Neuronal stem cell (in vitro differentiated cells): ENCODE measurements at regions not wholly inside any gene's neighbourhood (a gene's known extent, or its start where the extent isn't known, plus 50 kb on each side); places are given as distances from the start of the nearest gene placed in this dataset.

Experiments
- DNase-seq: peaks from one replicate; pipeline ENCODE4 v3.0.0-alpha.2; 2013; ENCODE audit warnings: low spot score
- H2AFZ ChIP-seq: one replicate; pipeline ENCODE4 v1.6.1; 2013; ENCODE audit warnings: mild to moderate bottlenecking, low read length, inconsistent platforms
- H2AK5ac ChIP-seq: 2 replicates; pipeline ENCODE4 v1.6.1; 2013; ENCODE audit warnings: low read depth, mild to moderate bottlenecking, inconsistent platforms, low read length, moderate library complexity, mixed read lengths
- H2BK120ac ChIP-seq: 2 replicates; pipeline ENCODE4 v1.6.1; 2013; ENCODE audit warnings: low read depth, mild to moderate bottlenecking, inconsistent platforms, low read length, moderate library complexity, mixed read lengths
- H2BK12ac ChIP-seq: one replicate; pipeline ENCODE4 v1.6.1; 2013; ENCODE audit warnings: low read length, inconsistent platforms
- H2BK15ac ChIP-seq: 2 replicates; pipeline ENCODE4 v1.6.1; 2013; ENCODE audit warnings: mild to moderate bottlenecking, low read length, inconsistent platforms, mixed read lengths
- H2BK5ac ChIP-seq: one replicate; pipeline ENCODE4 v1.6.1; 2013; ENCODE audit warnings: inconsistent platforms, mild to moderate bottlenecking, low read length, moderate library complexity
- H3K14ac ChIP-seq: one replicate; pipeline ENCODE4 v1.6.1; 2013; ENCODE audit warnings: low read length, inconsistent platforms
- H3K18ac ChIP-seq: 2 replicates; pipeline ENCODE4 v1.6.1; 2013; ENCODE audit warnings: low read length, inconsistent platforms
- H3K23ac ChIP-seq: 2 replicates; pipeline ENCODE4 v1.6.1; 2013; ENCODE audit warnings: low read depth, mild to moderate bottlenecking, mixed read lengths, low read length, inconsistent platforms; ENCODE audit not compliant: poor library complexity
- H3K27ac ChIP-seq: replicated peaks from 3 replicates; pipeline ENCODE4 v1.5.1; 2013; ENCODE audit warnings: low read length, inconsistent platforms
- H3K27me3 ChIP-seq, 3 experiments: 2 replicates each; pipeline ENCODE4 v1.6.1; 2013; ENCODE audit warnings: low read length in 3 of 3, mild to moderate bottlenecking in 2 of 3, inconsistent platforms in 1 of 3, low read depth in 1 of 3, mixed read lengths in 1 of 3, moderate library complexity in 1 of 3; ENCODE audit not compliant: control insufficient read depth in 3 of 3, insufficient read depth in 3 of 3
- H3K36me3 ChIP-seq, 2 donors: replicated peaks in 1 of 2; 2 replicates each; pipeline ENCODE4 v1.6.1; 2013; ENCODE audit warnings: low read length in 2 of 2; ENCODE audit not compliant: control insufficient read depth in 2 of 2, insufficient read depth in 2 of 2
- H3K4ac ChIP-seq: 2 replicates; pipeline ENCODE4 v1.6.1; 2013; ENCODE audit warnings: inconsistent platforms, mild to moderate bottlenecking, low read length, moderate library complexity
- H3K4me1 ChIP-seq, 2 donors: 1 replicate in 1 of 2; 2 replicates in 1 of 2; pipeline ENCODE4 v1.6.1; 2013; ENCODE audit warnings: low read length in 2 of 2, low read depth in 1 of 2; ENCODE audit not compliant: control insufficient read depth in 2 of 2, insufficient read depth in 1 of 2
- H3K4me2 ChIP-seq: one replicate; pipeline ENCODE4 v1.6.1; 2013; ENCODE audit warnings: mild to moderate bottlenecking, low read length, inconsistent platforms; ENCODE audit not compliant: insufficient read depth, poor library complexity, severe bottlenecking
- H3K4me3 ChIP-seq, 2 donors: 2 replicates each; pipeline ENCODE4 v1.5.1; 2013; ENCODE audit warnings: low read length in 2 of 2, mild to moderate bottlenecking in 2 of 2, inconsistent platforms in 1 of 2, moderate library complexity in 1 of 2
- H3K79me1 ChIP-seq: one replicate; pipeline ENCODE4 v1.6.1; 2013; ENCODE audit warnings: low read depth, mild to moderate bottlenecking, inconsistent platforms, low read length, moderate library complexity
- H3K9ac ChIP-seq: one replicate; pipeline ENCODE4 v1.6.1; 2013; ENCODE audit warnings: mild to moderate bottlenecking, low read depth, low read length, inconsistent platforms; ENCODE audit not compliant: poor library complexity
- H3K9me3 ChIP-seq, 2 donors: replicated peaks in 1 of 2; 2 replicates each; pipeline versions ENCODE3 to v1.6.1; 2013; ENCODE audit warnings: low read length in 2 of 2, mild to moderate bottlenecking in 2 of 2, inconsistent platforms in 1 of 2, low read depth in 1 of 2, mixed read lengths in 1 of 2, moderate library complexity in 1 of 2; ENCODE audit not compliant: control insufficient read depth in 2 of 2, insufficient read depth in 1 of 2
- H4K8ac ChIP-seq: one replicate; pipeline ENCODE4 v1.6.1; 2013; ENCODE audit warnings: low read depth, mild to moderate bottlenecking, inconsistent platforms, low read length, moderate library complexity
- H4K91ac ChIP-seq: one replicate; pipeline ENCODE4 v1.6.1; 2013; ENCODE audit warnings: low read length, low read depth, mild to moderate bottlenecking, inconsistent platforms; ENCODE audit not compliant: poor library complexity
- WGBS, 2 donors: extraction: QIAGEN DNeasy Blood & Tissue Kit; methylation state at CpG; one replicate each; pipeline ENCODE4 v1.1.7; 2013; ENCODE audit warnings: missing lambda C conversion rate in 2 of 2, mixed read lengths in 1 of 2; ENCODE audit not compliant: insufficient read length in 2 of 2, insufficient replicate concordance in 1 of 2; ENCODE audit errors: extremely low coverage in 2 of 2; 5-methylcytosine and 5-hydroxymethylcytosine counted together

DNA sequence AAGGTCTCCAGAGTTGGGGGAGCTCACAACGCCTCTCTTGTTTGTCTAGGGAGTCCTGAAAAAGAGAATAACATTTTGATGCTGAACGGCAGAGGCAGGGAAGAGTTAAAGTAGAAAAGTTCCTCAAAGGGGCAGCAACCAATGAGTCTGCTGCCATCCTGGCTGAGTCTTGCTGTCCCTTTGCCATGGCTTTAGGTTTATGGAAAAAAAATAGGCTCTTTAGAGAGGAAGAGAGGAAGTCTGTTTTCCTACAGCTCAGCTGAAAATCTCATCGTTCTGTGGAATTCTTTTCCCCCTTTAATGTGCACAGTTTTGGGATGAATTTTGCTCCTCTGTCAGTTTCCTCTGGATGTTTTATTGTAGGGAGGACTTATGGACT, 314.8 kb upstream of the TBX3 start:
- Histone ChIP-seq H3K36me3 (no peaks in the 10 kb centered on the region), H3K27me3 (no peaks in the 10 kb centered on the region), H2AFZ (no peak overlapping the region), H3K14ac (no peak overlapping the region), H3K9ac (no peak overlapping the region), H3K23ac (no peak overlapping the region), H2AK5ac (no peak overlapping the region), H4K8ac (no peak overlapping the region), H2BK15ac (no peak overlapping the region), H3K4me2 (no peak overlapping the region), H3K79me1 (no peaks in the 10 kb centered on the region), H2BK5ac (no peak overlapping the region), H3K9me3 (peaks cover 0 to 6% of the 10 kb centered on the region in 2 donors), H2BK12ac (no peak overlapping the region), H3K4me3 (no peak overlapping the region), H3K4ac (no peak overlapping the region), H3K18ac (no peak overlapping the region), H3K4me1 (peaks cover 0 to 2% of the 10 kb centered on the region in 2 donors), H3K27ac (no peak overlapping the region), H2BK120ac (no peak overlapping the region), H4K91ac (no peak overlapping the region)
- no peak for DNase-seq
- no CpG with 5 or more reads among the region's 3 CpGs for WGBS, 2 donors

DNA sequence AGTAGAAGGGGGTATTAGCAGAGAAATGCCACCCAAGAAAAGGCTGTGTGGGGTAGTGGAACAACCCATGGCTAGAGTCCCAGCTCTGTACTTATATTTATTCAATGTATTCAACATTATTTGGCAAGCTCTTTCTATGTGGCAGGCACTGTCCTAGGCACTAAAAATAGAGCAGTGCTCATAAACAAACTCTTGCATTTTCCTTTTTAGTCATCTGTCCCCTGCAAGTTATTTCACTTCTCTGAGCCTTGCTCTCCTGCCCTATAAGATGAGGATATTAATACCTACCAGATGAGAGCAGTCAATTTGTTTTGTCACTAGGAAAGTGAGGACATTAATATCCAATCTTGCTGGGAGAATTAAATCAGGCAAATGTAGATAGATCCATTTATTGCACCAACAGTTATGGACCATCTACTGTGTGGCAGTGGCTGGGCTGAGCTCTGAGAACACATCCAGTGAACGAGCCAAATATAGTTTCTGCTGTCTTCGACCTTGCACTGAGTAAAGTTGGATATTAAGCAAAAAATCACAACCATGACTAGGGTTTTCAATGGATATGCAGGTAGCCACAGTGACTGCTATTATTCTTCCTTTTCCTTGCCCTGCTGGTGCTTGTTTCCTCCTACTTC, 314.3 kb upstream of the TBX3 start:
- H3K4me1 ChIP-seq: peaks cover 0 to 2% of the 10 kb centered on the region in 2 donors
- no peak overlapping the region for H3K14ac ChIP-seq
- H3K9ac ChIP-seq: no peak overlapping the region
- H2BK5ac ChIP-seq: no peak overlapping the region
- no peak overlapping the region for H4K8ac ChIP-seq
- H3K18ac ChIP-seq: no peak overlapping the region
- no peak overlapping the region for H2BK12ac ChIP-seq
- no peak overlapping the region for H4K91ac ChIP-seq
- H3K79me1 ChIP-seq: no peaks in the 10 kb centered on the region
- no CpG with 5 or more reads among the region's 2 CpGs for WGBS, 2 donors
- H3K4me2 ChIP-seq: no peak overlapping the region
- no peak overlapping the region for H3K4me3 ChIP-seq
- no peak overlapping the region for H3K4ac ChIP-seq
- no peak overlapping the region for H3K23ac ChIP-seq
- no peak for DNase-seq
- H3K36me3 ChIP-seq: no peaks in the 10 kb centered on the region
- H3K9me3 ChIP-seq: peaks cover 0 to 6% of the 10 kb centered on the region in 2 donors
- no peak overlapping the region for H2BK120ac ChIP-seq
- H3K27me3 ChIP-seq: no peaks in the 10 kb centered on the region
- H2BK15ac ChIP-seq: no peak overlapping the region
- no peak overlapping the region for H2AFZ ChIP-seq
- no peak overlapping the region for H3K27ac ChIP-seq
- H2AK5ac ChIP-seq: no peak overlapping the region

DNA sequence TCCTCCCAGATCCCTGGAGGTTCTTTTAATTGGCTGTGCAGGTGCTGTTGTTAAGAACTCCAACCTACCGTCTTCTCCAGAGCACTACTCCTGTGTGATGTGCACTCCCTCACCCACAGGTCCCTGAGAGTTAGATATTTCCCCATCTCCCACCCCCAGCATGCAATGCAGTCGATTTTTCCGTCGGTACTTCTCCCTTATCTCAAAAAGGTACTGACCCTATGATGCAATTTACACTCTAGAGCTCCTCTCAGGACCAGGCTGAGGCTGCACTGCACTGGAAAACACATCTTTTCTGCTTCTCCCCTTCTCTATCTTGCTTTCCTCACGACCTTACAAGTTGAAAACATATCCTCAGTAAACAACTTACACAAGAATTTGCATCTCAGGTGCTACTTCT, 312.4 kb upstream of the TBX3 start:
- Histone ChIP-seq H4K8ac (no peak overlapping the region), H4K91ac (no peak overlapping the region), H3K23ac (no peak overlapping the region), H3K27me3 (no peaks in the 10 kb centered on the region), H2AFZ (no peak overlapping the region), H2BK15ac (no peak overlapping the region), H3K4me2 (no peak overlapping the region), H3K14ac (no peak overlapping the region), H3K4me1 (peaks cover 0 to 2% of the 10 kb centered on the region in 2 donors), H3K27ac (no peak overlapping the region), H3K9ac (no peak overlapping the region), H2BK5ac (no peak overlapping the region), H3K36me3 (no peaks in the 10 kb centered on the region), H3K4me3 (no peak overlapping the region), H2BK120ac (no peak overlapping the region), H3K79me1 (no peaks in the 10 kb centered on the region), H2AK5ac (no peak overlapping the region), H3K18ac (no peak overlapping the region), H3K9me3 (peaks cover 0 to 6% of the 10 kb centered on the region in 2 donors), H3K4ac (no peak overlapping the region), H2BK12ac (no peak overlapping the region)
- no peak for DNase-seq
- no CpG with 5 or more reads among the region's 5 CpGs for WGBS, 2 donors

DNA sequence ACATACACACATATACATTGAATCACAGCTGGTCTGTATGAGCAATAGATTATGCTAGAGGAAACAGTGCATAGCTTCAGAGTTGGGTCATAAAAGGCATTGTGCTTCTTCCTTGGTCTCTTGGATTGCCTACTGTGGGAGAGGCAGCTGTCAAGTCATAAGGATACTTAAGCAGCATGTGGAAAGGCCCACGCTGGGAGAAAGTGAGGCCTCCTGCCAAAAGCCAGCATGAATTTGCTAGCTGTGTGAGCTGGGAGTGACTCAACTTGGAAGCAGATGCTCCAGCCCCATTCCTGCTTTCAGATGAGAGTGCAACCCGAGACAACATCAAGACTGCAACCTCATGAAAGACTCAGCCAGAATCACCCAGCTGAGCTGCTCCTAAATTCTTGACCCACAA, 311.9 kb upstream of the TBX3 start:
- Histone ChIP-seq H2AFZ (no peak overlapping the region), H3K4me3 (no peak overlapping the region), H3K9ac (no peak overlapping the region), H3K4me2 (no peak overlapping the region), H3K36me3 (no peaks in the 10 kb centered on the region), H3K4ac (no peak overlapping the region), H3K27me3 (no peaks in the 10 kb centered on the region), H3K27ac (no peak overlapping the region), H3K4me1 (peaks cover 0 to 2% of the 10 kb centered on the region in 2 donors), H4K8ac (no peak overlapping the region), H3K23ac (no peak overlapping the region), H3K18ac (no peak overlapping the region), H3K14ac (no peak overlapping the region), H2BK12ac (no peak overlapping the region), H2AK5ac (no peak overlapping the region), H2BK120ac (no peak overlapping the region), H2BK5ac (no peak overlapping the region), H3K9me3 (peaks cover 0 to 6% of the 10 kb centered on the region in 2 donors), H4K91ac (no peak overlapping the region), H3K79me1 (no peaks in the 10 kb centered on the region), H2BK15ac (no peak overlapping the region)
- WGBS, 2 donors: no CpG with 5 or more reads among the region's 2 CpGs
- DNase-seq: no peak
